MM.1S (cell line): ENCODE measurements at regions not wholly inside any gene's neighbourhood (a gene's known extent, or its start where the extent isn't known, plus 50 kb on each side); places are given as distances from the start of the nearest gene placed in this dataset.

Experiments
- DNase-seq: peaks from one replicate; pipeline ENCODE4 v3.0.0-alpha.2; 2015
- H2AFZ ChIP-seq: fragments of 300-600 bp; sonication (generic); 2 replicates; pipeline ENCODE4 v1.6.0; 2016; ENCODE audit warnings: antibody characterized with exemption, low read length
- H3F3A ChIP-seq: fragments of 300-600 bp; sonication (generic); 2 replicates; pipeline ENCODE4 v1.6.1; 2016; ENCODE audit warnings: mild to moderate bottlenecking, antibody characterized with exemption, low read length, moderate library complexity, mixed read lengths; ENCODE audit not compliant: insufficient read depth
- H3K27ac ChIP-seq: fragments of 300-600 bp; sonication (generic); 2 replicates; pipeline ENCODE4 v1.5.1; 2016; ENCODE audit warnings: mild to moderate bottlenecking, low read length
- H3K27me3 ChIP-seq: fragments of 300-600 bp; sonication (generic); replicated peaks from 2 replicates; pipeline ENCODE4 v1.6.0; 2016; ENCODE audit warnings: low read length; ENCODE audit not compliant: insufficient read depth
- H3K36me3 ChIP-seq: fragments of 300-600 bp; sonication (generic); replicated peaks from 2 replicates; pipeline ENCODE4 v1.6.1; 2016; ENCODE audit warnings: mild to moderate bottlenecking, low read length, mixed read lengths; ENCODE audit not compliant: insufficient read depth
- H3K4me1 ChIP-seq: fragments of 300-600 bp; sonication (generic); 2 replicates; pipeline ENCODE4 v1.6.1; 2016; ENCODE audit warnings: low read length, mixed read lengths
- H3K4me2 ChIP-seq: fragments of 300-600 bp; sonication (generic); 2 replicates; pipeline ENCODE4 v1.6.0; 2016; ENCODE audit warnings: low read depth, low read length
- H3K4me3 ChIP-seq: fragments of 300-600 bp; sonication (generic); 2 replicates; pipeline ENCODE4 v1.5.1; 2016; ENCODE audit warnings: low read length, mixed read lengths
- H3K79me2 ChIP-seq: fragments of 300-600 bp; sonication (generic); 2 replicates; pipeline ENCODE4 v1.6.1; 2016; ENCODE audit warnings: mixed run types, low read length, mixed read lengths
- H3K9ac ChIP-seq: fragments of 300-600 bp; sonication (generic); 2 replicates; pipeline ENCODE4 v1.6.1; 2016; ENCODE audit warnings: low read length, mixed read lengths
- H3K9me2 ChIP-seq: fragments of 300-600 bp; sonication (generic); replicated peaks from 2 replicates; pipeline ENCODE4 v1.6.1; 2016; ENCODE audit warnings: mild to moderate bottlenecking, low read length, mixed read lengths; ENCODE audit not compliant: insufficient read depth
- H3K9me3 ChIP-seq: fragments of 300-600 bp; sonication (generic); replicated peaks from 2 replicates; pipeline ENCODE4 v1.6.1; 2016; ENCODE audit warnings: mild to moderate bottlenecking, low read length, mixed read lengths; ENCODE audit not compliant: insufficient read depth
- H4K20me1 ChIP-seq: fragments of 300-600 bp; sonication (generic); 2 replicates; pipeline ENCODE4 v1.6.1; 2016; ENCODE audit warnings: mild to moderate bottlenecking, low read length, moderate library complexity, mixed read lengths; ENCODE audit not compliant: insufficient read depth
- EZH2 ChIP-seq: fragments of 300-600 bp; sonication (generic); optimal IDR thresholded peaks from 2 replicates; pipeline ENCODE3; 2017; ENCODE audit warnings: low read depth, mild to moderate bottlenecking, antibody characterized with exemption, low read length, mixed read lengths
- EZH2phosphoT487 ChIP-seq: fragments of 300-600 bp; sonication (generic); IDR thresholded peaks from 2 replicates; pipeline ENCODE4 v1.6.1; 2018; ENCODE audit warnings: antibody characterized with exemption, low read length
- TF ChIP-seq, protein P1 (sequence below): fragments of 300-600 bp; sonication (generic); IDR thresholded peaks from 2 replicates; pipeline ENCODE4 v1.5.1; 2016; ENCODE audit warnings: antibody characterized with exemption, low read length, mixed read lengths

DNA sequence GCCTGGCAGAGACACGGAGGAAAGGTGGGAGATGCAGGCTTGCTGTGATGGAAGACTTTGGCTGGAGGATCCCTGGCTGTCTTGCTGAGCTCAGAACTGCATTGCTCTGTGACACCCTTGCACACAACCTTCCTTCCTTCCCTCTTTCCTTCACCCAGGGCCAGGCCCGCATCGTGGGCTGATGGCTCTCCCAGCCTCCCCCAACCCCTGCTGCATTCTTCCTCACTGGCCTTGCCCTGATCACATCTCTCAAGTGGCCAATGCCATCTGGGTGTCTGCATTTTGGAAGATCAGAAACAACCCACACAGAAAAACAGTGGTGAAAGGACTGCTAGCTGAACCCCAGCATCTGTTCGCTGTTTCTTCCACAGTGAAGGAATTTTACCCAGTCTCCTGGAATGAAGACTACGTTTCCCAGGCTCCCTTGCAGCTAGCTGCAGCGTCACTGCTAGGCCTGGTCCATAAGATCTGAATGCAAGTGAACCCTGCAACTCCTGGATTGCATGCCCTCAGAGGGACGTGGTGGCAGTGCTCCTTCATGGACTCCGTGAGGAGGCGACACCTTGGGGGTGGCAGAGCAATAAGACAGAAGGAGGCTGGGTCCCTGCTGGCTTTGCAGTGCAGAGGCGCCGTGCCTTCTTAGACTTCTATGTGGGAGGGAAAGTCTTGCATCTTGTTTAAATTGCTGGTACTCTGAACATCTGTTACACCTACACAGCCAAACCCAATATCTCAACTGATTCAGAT, 78.9 kb upstream of the YWHAQ start:
- no peak for DNase-seq
- no peaks in the 10 kb centered on the region for H3K36me3 ChIP-seq
- no peak overlapping the region for H3K4me2 ChIP-seq
- no peak overlapping the region for H3K9ac ChIP-seq
- H3K9me3 ChIP-seq = no peaks in the 10 kb centered on the region
- H3K4me1 ChIP-seq = no peaks in the 10 kb centered on the region
- H2AFZ ChIP-seq = no peak overlapping the region
- H4K20me1 ChIP-seq = no peaks in the 10 kb centered on the region
- H3K79me2 ChIP-seq = no peaks in the 10 kb centered on the region
- no peak for TF ChIP-seq EZH2phosphoT487
- no peak for TF ChIP-seq EZH2
- TF ChIP-seq, protein P1, sequence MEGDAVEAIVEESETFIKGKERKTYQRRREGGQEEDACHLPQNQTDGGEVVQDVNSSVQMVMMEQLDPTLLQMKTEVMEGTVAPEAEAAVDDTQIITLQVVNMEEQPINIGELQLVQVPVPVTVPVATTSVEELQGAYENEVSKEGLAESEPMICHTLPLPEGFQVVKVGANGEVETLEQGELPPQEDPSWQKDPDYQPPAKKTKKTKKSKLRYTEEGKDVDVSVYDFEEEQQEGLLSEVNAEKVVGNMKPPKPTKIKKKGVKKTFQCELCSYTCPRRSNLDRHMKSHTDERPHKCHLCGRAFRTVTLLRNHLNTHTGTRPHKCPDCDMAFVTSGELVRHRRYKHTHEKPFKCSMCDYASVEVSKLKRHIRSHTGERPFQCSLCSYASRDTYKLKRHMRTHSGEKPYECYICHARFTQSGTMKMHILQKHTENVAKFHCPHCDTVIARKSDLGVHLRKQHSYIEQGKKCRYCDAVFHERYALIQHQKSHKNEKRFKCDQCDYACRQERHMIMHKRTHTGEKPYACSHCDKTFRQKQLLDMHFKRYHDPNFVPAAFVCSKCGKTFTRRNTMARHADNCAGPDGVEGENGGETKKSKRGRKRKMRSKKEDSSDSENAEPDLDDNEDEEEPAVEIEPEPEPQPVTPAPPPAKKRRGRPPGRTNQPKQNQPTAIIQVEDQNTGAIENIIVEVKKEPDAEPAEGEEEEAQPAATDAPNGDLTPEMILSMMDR = no peak
- no peak overlapping the region for H3K27ac ChIP-seq
- H3K4me3 ChIP-seq = no peak overlapping the region
- no peaks in the 10 kb centered on the region for H3K9me2 ChIP-seq
- H3K27me3 ChIP-seq = no peaks in the 10 kb centered on the region
- no peaks in the 10 kb centered on the region for H3F3A ChIP-seq

DNA sequence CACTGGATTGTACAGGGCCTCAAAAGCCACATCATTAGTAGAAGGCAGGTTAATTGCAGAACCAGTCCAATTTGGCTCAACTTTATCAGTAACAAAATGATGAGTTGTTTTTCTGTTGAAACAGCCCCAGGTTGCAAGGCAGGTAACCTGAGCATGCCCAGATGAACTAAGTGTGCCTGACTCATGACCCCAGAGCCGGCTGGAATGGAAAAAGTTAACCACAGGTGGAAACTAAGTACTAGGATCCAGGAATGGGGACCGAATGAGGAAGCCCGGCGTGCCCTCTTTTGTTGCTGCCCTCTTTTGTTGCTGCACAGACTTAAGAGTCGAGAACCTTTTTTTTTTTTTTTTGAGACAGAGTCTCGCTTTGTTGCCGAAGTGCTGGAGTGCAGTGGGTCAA, 79.5 kb upstream of the YWHAQ start:
- Histone ChIP-seq H3K4me2 (no peak overlapping the region), H3K4me1 (no peaks in the 10 kb centered on the region), H3K27me3 (no peaks in the 10 kb centered on the region), H3F3A (no peaks in the 10 kb centered on the region), H3K9me3 (no peaks in the 10 kb centered on the region), H3K79me2 (no peaks in the 10 kb centered on the region), H4K20me1 (no peaks in the 10 kb centered on the region), H3K4me3 (no peak overlapping the region), H3K27ac (no peak overlapping the region), H3K9me2 (no peaks in the 10 kb centered on the region), H3K36me3 (no peaks in the 10 kb centered on the region), H3K9ac (no peak overlapping the region), H2AFZ (no peak overlapping the region)
- TF ChIP-seq, protein P1 = no peak
- no peak for TF ChIP-seq EZH2
- TF ChIP-seq EZH2phosphoT487 = no peak
- DNase-seq = no peak

DNA sequence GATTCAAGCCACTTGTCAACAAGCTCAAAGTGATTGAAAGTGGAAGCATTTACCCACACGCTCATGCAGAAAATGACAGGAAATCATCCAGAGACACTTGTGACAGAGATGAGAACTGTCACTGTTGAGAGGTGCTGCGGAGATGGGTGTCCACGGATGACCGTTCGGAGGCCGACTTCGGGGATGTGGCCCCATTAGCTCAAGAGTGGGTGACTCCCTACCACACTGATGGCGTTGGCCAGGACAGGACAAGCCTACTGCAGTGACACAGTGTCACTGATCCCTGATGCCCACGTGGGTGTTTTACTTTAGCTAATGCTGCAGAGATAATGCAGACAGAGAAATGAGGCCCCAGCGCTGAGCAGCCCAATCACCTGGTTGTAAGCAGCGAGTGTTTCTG, 81.5 kb upstream of the YWHAQ start:
- H3K79me2 ChIP-seq = no peaks in the 10 kb centered on the region
- H3K4me3 ChIP-seq = no peak overlapping the region
- no peaks in the 10 kb centered on the region for H3K36me3 ChIP-seq
- H3K9me3 ChIP-seq = no peaks in the 10 kb centered on the region
- no peak overlapping the region for H3K4me2 ChIP-seq
- no peak overlapping the region for H3K9ac ChIP-seq
- no peak overlapping the region for H2AFZ ChIP-seq
- no peaks in the 10 kb centered on the region for H3K27me3 ChIP-seq
- H3K4me1 ChIP-seq = no peaks in the 10 kb centered on the region
- H3F3A ChIP-seq = no peaks in the 10 kb centered on the region
- no peak overlapping the region for H3K27ac ChIP-seq
- no peaks in the 10 kb centered on the region for H3K9me2 ChIP-seq
- no peak for DNase-seq
- H4K20me1 ChIP-seq = no peaks in the 10 kb centered on the region
- TF ChIP-seq EZH2 (no peak), EZH2phosphoT487 (no peak)
- TF ChIP-seq, protein P1 = no peak
